8988T (cell line): ENCODE measurements at regions not wholly inside any gene's neighbourhood (a gene's known extent, or its start where the extent isn't known, plus 50 kb on each side); places are given as distances from the start of the nearest gene placed in this dataset.

Experiments used
- DNase-seq: peaks from one replicate; pipeline ENCODE4 v3.0.0; 2011

DNA sequence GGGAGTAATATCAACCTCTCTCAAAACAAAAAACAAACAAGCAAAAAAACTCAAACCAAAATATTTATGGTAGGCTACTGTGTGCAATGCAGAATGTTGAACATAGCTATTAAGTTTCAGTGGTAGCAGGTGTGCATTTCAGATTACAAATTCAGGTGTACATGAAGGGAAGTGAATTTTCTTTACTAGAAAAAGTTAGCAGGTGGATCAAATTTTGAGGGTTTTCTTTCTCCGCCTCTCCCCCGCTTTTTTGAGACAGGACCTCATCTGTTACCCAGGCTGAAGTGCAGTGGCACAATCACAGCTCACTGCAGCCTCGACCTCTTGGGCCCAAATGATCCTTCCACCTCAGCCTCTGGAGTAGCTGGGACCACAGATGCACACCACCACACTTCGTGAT lies 109.7 kb upstream of the GOLIM4 start:
- DNase-seq, result no peak

DNA sequence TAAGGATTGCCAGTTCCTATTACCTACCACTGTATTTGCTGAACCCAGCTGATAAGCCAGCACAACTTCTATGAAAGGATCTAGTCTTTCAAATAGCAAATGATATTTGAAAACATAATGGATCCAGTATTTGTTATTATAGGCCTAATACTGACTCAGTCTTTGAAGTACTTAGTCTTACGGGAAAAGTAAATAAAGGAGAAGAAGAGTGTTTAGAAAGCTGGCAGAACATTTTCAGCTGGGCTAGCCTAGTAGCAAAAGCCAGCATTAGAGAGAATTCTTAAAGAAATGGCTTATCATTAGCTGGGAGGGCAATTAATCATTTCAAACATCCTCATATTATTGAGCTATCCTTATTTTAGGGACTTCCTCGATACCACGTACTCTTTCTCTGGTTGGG lies 101.4 kb upstream of the GOLIM4 start:
- no peak for DNase-seq

GRCh38 chr3:168191856-168192255 lies 96.1 kb upstream of the GOLIM4 start:
- DNase-seq, result no peak

DNA sequence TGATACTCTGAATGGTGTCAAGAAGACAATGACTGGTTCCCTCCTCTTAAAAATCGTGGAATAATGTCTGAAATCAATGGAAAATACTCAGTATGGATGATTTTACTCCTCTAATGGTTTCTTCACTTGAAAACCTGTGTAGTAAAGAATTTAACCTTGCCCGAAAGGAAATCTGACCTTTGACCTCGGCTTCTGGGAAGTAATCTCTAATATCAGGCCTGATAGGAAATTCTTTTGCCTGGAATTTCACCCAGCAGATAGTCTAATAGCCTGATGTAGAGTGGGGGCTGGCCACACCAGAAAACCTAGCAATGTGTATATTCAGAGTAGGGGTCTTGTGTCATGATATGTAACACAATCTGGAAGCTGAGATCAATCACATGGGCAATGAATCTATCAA lies 91.5 kb upstream of the GOLIM4 start:
- no peak for DNase-seq

- no peak for DNase-seq
Observed at GRCh38 chr3:168186293-168186983, 90.7 kb upstream of the GOLIM4 start.

DNA sequence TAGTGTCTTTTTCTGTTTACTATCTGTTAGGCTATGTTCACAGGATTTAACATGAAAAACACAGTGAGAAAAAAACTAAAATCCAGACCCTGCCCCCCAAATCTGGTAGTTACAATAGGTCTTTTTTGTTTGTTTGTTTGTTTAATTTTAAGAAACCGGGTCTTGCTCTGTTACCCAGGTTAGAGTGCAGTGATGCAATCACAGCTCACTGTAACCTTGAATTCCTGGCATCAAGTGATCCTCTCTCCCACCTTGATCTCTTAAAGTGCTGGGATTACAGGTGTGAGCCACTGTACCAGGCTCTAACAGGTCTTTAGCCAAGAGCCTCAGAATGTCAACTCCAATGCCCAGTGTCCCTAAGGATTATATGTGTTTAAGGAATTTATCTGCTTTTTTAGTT lies 88.0 kb upstream of the GOLIM4 start:
- no peak for DNase-seq

- no peak for DNase-seq
Observed at GRCh38 chr3:168168743-168169142, 73.0 kb upstream of the GOLIM4 start.

- no peak for DNase-seq
Observed at GRCh38 chr3:168165390-168166269, 69.9 kb upstream of the GOLIM4 start.

- no peak for DNase-seq
Observed at GRCh38 chr3:168162172-168162571, 66.4 kb upstream of the GOLIM4 start.

DNA sequence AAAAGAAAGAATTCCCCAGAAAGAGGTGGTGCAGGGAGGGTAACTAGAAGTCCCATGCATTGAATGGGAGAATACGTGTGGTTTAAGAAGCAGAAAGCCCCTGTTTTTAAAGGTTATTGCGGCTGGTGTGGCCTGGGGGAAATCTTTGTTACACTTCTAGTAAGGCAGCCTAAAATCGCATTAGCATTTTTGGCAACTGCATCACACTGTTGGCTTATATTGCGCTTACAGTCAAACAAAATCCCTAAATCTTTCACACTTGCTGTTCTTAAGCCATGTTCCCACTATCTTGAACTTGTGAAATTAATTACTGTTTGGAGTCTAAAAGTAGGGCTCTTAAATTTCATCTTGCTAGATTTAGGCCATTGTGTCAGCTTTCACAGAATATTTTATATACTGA lies 66.0 kb upstream of the GOLIM4 start:
- DNase-seq, result no peak

DNA sequence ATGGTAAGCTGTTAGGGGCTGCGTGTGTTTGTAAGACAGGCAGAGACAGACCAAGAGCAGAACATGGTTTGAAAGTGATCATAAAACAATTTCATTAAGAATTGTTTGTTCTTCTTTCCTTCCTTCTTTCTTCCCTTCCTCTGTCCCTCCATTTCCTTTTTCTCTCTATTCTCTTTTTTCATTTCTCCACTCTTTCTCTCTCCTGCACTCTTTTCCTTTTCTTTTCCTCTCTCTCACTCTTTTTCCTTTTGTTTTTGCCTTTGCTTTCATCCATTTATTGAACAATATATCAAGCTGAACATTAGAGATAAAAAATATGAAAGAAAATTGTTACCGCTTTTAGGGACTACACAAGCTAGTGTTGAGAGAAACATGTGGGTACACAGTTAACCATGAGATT lies 62.2 kb upstream of the GOLIM4 start:
- no peak for DNase-seq

DNA sequence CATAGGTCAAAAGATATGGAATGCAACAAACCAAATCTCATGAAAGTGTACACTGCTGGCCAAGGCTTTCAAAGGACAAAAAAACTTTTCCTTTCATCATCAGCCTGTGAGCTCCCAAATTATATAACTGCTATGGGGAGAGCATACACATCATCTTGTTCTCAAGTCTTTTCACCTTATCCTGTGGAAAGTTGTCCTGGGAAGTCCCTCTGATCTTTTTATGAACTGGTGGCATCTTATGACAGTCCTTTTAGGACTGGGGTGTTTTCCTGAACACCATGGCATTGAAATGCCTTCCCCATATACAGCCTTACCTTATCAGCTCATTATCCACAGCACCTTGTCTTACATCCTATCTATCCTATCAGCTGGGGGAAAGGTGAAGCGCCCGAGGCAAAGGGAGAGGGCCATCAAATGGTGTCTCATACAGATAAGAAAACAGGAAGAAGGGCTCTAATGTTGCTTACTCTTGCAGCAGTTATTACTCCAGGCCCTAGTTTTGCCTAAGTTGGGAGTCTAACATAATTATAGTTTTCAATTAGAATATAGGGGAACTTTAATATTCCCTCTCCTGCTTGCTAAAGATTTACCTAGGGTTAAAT lies 61.5 kb upstream of the GOLIM4 start:
- no peak for DNase-seq

- DNase-seq, result no peak
Observed at GRCh38 chr3:168156479-168156878, 60.8 kb upstream of the GOLIM4 start.

DNA sequence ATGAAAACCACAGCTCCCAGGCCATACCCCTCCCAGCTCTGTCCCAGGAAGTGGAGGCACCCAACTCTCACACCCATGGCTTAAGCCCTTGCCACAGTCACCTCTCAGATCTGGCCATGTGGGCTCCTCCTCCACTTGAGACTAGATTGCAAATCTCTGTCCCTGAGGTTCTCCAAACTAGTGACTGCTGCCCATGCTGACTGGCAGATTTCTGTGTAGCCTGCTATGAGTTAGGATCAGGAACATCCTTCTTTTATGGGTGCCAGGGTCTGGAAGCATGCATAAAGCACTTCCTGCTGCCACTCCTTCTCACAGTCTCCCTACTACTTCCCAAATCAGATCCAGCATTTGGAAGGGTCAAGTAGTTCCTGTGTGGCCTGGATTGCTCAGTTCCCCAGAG lies 59.6 kb upstream of the GOLIM4 start:
- DNase-seq, result no peak

- DNase-seq, result no peak
Observed at GRCh38 chr3:168154089-168154488, 58.4 kb upstream of the GOLIM4 start.

GRCh38 chr3:168152149-168152548 lies 56.4 kb upstream of the GOLIM4 start:
- DNase-seq, result no peak
